ENCODE measurements at regions not wholly inside any gene's neighbourhood (a gene's known extent, or its start where the extent isn't known, plus 50 kb on each side); places are given as distances from the start of the nearest gene placed in this dataset.

DNA sequence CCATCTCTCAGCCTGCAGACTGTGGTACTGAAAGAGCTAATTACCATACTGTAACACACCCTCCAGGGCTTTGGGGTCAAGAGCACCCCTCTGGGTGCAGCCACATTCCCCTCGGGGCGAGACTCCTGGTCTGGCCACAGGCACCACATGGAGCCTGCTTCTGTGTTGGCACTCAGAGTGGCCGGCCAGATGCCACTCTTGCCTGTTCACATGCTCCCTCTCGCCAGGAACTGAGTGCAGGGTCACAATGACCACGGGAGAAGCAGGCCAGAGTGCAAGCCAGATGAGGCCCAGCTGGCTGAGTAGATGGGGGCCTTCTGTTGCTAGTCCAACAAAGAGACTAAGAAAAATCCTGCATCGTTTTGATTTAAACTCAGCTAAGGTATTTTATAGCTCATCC is 864.0 kb downstream of the KCNT2 start:
- intact Hi-C loops (cut with DNase I) = no loop called here
- Histone ChIP-seq H3K9me3 (ENCODE audit: control insufficient read depth in 2 of 3, insufficient read depth in 1 of 3, low read length in 3 of 3) (no peaks in the 10 kb centered on the region), H3K9ac (ENCODE audit: low read length in 3 of 3) (no peak overlapping the region), H3K27me3 (ENCODE audit: control insufficient read depth, insufficient read depth, low read length) (no peaks in the 10 kb centered on the region), H3K4me3 (ENCODE audit: low read length in 3 of 3) (no peak overlapping the region), H3K4me1 (ENCODE audit: control insufficient read depth in 2 of 3, insufficient read depth in 2 of 3, low read depth in 1 of 3, low read length in 3 of 3) (no peaks in the 10 kb centered on the region), H3K36me3 (ENCODE audit: control insufficient read depth in 2 of 3, insufficient read depth in 3 of 3, low read length in 3 of 3) (no peaks in the 10 kb centered on the region), H3K27ac (ENCODE audit: low read depth in 2 of 2, low read length in 2 of 2) (no peak overlapping the region)
- no peak for FAIRE-seq
- no peak for DNase-seq
- TF ChIP-seq, protein P1, sequence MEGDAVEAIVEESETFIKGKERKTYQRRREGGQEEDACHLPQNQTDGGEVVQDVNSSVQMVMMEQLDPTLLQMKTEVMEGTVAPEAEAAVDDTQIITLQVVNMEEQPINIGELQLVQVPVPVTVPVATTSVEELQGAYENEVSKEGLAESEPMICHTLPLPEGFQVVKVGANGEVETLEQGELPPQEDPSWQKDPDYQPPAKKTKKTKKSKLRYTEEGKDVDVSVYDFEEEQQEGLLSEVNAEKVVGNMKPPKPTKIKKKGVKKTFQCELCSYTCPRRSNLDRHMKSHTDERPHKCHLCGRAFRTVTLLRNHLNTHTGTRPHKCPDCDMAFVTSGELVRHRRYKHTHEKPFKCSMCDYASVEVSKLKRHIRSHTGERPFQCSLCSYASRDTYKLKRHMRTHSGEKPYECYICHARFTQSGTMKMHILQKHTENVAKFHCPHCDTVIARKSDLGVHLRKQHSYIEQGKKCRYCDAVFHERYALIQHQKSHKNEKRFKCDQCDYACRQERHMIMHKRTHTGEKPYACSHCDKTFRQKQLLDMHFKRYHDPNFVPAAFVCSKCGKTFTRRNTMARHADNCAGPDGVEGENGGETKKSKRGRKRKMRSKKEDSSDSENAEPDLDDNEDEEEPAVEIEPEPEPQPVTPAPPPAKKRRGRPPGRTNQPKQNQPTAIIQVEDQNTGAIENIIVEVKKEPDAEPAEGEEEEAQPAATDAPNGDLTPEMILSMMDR (IDR thresholded peaks at IDR 0.05; ENCODE audit: borderline replicate concordance, extremely low read depth, insufficient read depth) = no peak

DNA sequence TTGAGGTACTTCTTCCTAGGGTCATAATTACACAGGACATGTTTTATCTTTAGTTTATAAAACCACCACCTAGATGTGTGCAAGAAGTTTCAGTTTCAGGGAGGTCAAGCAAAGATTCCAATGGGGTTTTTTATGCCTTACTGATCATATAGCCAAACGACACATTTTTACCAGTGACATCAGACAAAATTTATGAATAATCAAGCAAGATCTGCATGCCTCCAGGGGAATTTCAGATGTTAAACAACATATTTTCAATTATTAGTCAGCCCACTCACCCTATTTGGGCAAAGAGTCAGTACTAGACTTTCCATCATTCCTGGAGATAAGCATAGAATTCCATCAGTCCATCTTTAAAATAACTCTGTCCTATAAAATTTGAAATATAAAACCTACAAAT is 867.4 kb downstream of the KCNT2 start:
- TF ChIP-seq, protein P1 (IDR thresholded peaks at IDR 0.05; ENCODE audit: borderline replicate concordance, extremely low read depth, insufficient read depth) = no peak
- FAIRE-seq = no peak
- intact Hi-C loops (cut with DNase I) = no loop called here
- no peaks in the 10 kb centered on the region for H3K27me3 ChIP-seq (ENCODE audit: control insufficient read depth, insufficient read depth, low read length)
- H3K4me1 ChIP-seq (ENCODE audit: control insufficient read depth in 2 of 3, insufficient read depth in 2 of 3, low read depth in 1 of 3, low read length in 3 of 3) = no peaks in the 10 kb centered on the region
- H3K9ac ChIP-seq (ENCODE audit: low read length in 3 of 3) = no peak overlapping the region
- H3K36me3 ChIP-seq (ENCODE audit: control insufficient read depth in 2 of 3, insufficient read depth in 3 of 3, low read length in 3 of 3) = no peaks in the 10 kb centered on the region
- no peaks in the 10 kb centered on the region for H3K9me3 ChIP-seq (ENCODE audit: control insufficient read depth in 2 of 3, insufficient read depth in 1 of 3, low read length in 3 of 3)
- no peak for DNase-seq
- H3K27ac ChIP-seq (ENCODE audit: low read depth in 2 of 2, low read length in 2 of 2) = no peak overlapping the region
- H3K4me3 ChIP-seq (ENCODE audit: low read length in 3 of 3) = no peak overlapping the region

DNA sequence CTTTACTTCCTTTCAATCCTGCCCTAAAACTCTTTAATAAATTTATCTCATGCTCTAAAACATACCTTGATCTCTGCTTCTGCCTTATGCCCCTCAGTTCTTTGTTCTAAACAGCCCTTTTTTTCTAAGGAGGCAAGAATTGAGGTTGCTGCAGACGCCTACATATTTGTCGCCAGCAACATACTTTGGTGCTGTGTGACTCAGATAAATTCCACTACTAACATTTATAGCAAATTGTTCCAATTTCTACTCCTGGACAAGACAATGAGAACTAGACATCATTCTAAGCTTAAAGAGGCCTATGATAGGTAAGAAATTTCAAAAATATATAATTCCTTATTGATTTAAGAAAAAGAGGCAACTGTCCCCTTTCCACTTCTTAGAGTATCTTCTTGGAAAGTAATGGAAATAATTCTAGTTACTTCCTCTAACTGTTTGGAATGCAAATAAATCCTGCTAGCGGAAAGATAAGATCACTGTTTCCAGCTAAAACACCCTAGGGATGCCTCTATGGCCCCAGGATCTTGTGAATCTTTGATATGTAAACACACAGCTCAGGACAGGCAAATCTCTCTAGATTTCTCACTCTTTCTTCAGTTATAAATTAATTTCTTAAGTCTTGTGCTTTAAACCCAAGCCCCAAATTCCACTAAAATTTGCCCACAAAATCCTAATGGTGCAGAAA is 869.1 kb downstream of the KCNT2 start:
- FAIRE-seq = no peak
- Histone ChIP-seq H3K4me3 (ENCODE audit: low read length in 3 of 3) (no peak overlapping the region), H3K9me3 (ENCODE audit: control insufficient read depth in 2 of 3, insufficient read depth in 1 of 3, low read length in 3 of 3) (no peaks in the 10 kb centered on the region), H3K27ac (ENCODE audit: low read depth in 2 of 2, low read length in 2 of 2) (no peak overlapping the region), H3K9ac (ENCODE audit: low read length in 3 of 3) (no peak overlapping the region), H3K4me1 (ENCODE audit: control insufficient read depth in 2 of 3, insufficient read depth in 2 of 3, low read depth in 1 of 3, low read length in 3 of 3) (no peaks in the 10 kb centered on the region), H3K27me3 (ENCODE audit: control insufficient read depth, insufficient read depth, low read length) (no peaks in the 10 kb centered on the region), H3K36me3 (ENCODE audit: control insufficient read depth in 2 of 3, insufficient read depth in 3 of 3, low read length in 3 of 3) (no peaks in the 10 kb centered on the region)
- TF ChIP-seq, protein P1 (IDR thresholded peaks at IDR 0.05; ENCODE audit: borderline replicate concordance, extremely low read depth, insufficient read depth) = no peak
- no peak for DNase-seq
- intact Hi-C loops (cut with DNase I) = no loop called here

DNA sequence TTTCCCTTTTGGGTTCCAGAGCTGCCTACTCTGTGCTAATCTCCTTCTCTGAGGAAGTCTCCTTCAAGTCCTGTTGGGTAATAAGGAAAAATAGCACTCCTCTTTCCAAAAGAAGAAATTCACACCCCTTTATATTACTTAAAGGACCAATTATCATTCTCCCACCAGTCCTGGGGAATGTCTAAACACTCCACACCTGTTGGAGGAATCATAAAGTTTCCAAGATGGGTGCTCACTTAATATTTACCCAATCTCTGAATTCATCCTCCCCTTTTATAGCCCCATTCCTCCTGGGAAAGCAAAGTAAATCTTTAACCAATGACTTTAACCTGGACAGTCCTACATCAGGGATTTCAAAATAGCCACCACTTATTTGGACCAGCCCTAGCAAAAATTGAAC is 873.1 kb downstream of the KCNT2 start:
- no peak for DNase-seq
- Histone ChIP-seq H3K36me3 (ENCODE audit: control insufficient read depth in 2 of 3, insufficient read depth in 3 of 3, low read length in 3 of 3) (no peaks in the 10 kb centered on the region), H3K4me3 (ENCODE audit: low read length in 3 of 3) (no peak overlapping the region), H3K4me1 (ENCODE audit: control insufficient read depth in 2 of 3, insufficient read depth in 2 of 3, low read depth in 1 of 3, low read length in 3 of 3) (no peaks in the 10 kb centered on the region), H3K9ac (ENCODE audit: low read length in 3 of 3) (no peak overlapping the region), H3K27me3 (ENCODE audit: control insufficient read depth, insufficient read depth, low read length) (no peaks in the 10 kb centered on the region), H3K27ac (ENCODE audit: low read depth in 2 of 2, low read length in 2 of 2) (no peak overlapping the region), H3K9me3 (ENCODE audit: control insufficient read depth in 2 of 3, insufficient read depth in 1 of 3, low read length in 3 of 3) (peaks cover 0 to 4% (median 0%) of the 10 kb centered on the region in 3 donors)
- TF ChIP-seq, protein P1 (IDR thresholded peaks at IDR 0.05; ENCODE audit: borderline replicate concordance, extremely low read depth, insufficient read depth) = no peak
- intact Hi-C loops (cut with DNase I) = no loop called here
- no peak for FAIRE-seq

All from kidney (tissue), 13 donors.